H9 (cell line): ENCODE measurements at regions not wholly inside any gene's neighbourhood (a gene's known extent, or its start where the extent isn't known, plus 50 kb on each side); places are given as distances from the start of the nearest gene placed in this dataset.

ENCODE experiments used
- DNase-seq: peaks from one replicate; pipeline ENCODE4 v3.0.0-alpha.2; 2017
- H2AFZ ChIP-seq: one replicate; pipeline ENCODE4 v1.6.1; 2013; ENCODE audit warnings: mild to moderate bottlenecking, low read length, control low read depth, moderate library complexity
- H2AK5ac ChIP-seq: 2 replicates; pipeline ENCODE4 v1.6.1; 2013; ENCODE audit warnings: low read length, control low read depth, mixed read lengths; ENCODE audit not compliant: insufficient read length
- H2BK120ac ChIP-seq: one replicate; pipeline ENCODE4 v1.6.1; 2013; ENCODE audit warnings: low read depth, mild to moderate bottlenecking, low read length, control low read depth, inconsistent platforms; ENCODE audit not compliant: poor library complexity, severe bottlenecking
- H2BK12ac ChIP-seq: 2 replicates; pipeline ENCODE4 v1.6.1; 2013; ENCODE audit warnings: low read length, control low read depth, mixed read lengths, low read depth; ENCODE audit not compliant: insufficient read length
- H2BK15ac ChIP-seq: 2 replicates; pipeline ENCODE4 v1.6.1; 2013; ENCODE audit warnings: low read depth, low read length, control low read depth
- H2BK20ac ChIP-seq: one replicate; pipeline ENCODE4 v1.6.1; 2013; ENCODE audit warnings: low read depth, mild to moderate bottlenecking, low read length, control low read depth, inconsistent platforms; ENCODE audit not compliant: poor library complexity, severe bottlenecking
- H2BK5ac ChIP-seq: 2 replicates; pipeline ENCODE4 v1.6.1; 2013; ENCODE audit warnings: low read length, control low read depth, mixed read lengths; ENCODE audit not compliant: insufficient read length
- H3K14ac ChIP-seq: 2 replicates; pipeline ENCODE4 v1.6.1; 2013; ENCODE audit warnings: low read length, control low read depth; ENCODE audit not compliant: insufficient read depth
- H3K18ac ChIP-seq: 2 replicates; pipeline ENCODE4 v1.6.1; 2013; ENCODE audit warnings: low read depth, mild to moderate bottlenecking, mixed read lengths, low read length, control low read depth; ENCODE audit not compliant: insufficient read length
- H3K23ac ChIP-seq: 2 replicates; pipeline ENCODE4 v1.6.1; 2013; ENCODE audit warnings: low read length, control low read depth, mixed read lengths, low read depth; ENCODE audit not compliant: insufficient read length
- H3K23me2 ChIP-seq: 2 replicates; pipeline ENCODE4 v1.6.1; 2013; ENCODE audit warnings: low read depth, mild to moderate bottlenecking, mixed read lengths, low read length, control low read depth; ENCODE audit not compliant: insufficient read length, poor library complexity, severe bottlenecking
- H3K27ac ChIP-seq: 2 replicates; pipeline ENCODE4 v1.5.1; 2013; ENCODE audit warnings: low read length, control low read depth, mixed read lengths, low read depth; ENCODE audit not compliant: insufficient read length
- H3K27me3 ChIP-seq: 2 replicates; pipeline ENCODE4 v1.6.1; 2013; ENCODE audit warnings: low read length, control low read depth, inconsistent platforms; ENCODE audit not compliant: insufficient read depth
- H3K4ac ChIP-seq: 2 replicates; pipeline ENCODE4 v1.6.1; 2013; ENCODE audit warnings: low read depth, mild to moderate bottlenecking, control low read depth, inconsistent platforms, low read length, moderate library complexity
- H3K4me1 ChIP-seq: 2 replicates; pipeline ENCODE4 v1.6.1; 2013; ENCODE audit warnings: low read length, control low read depth, inconsistent platforms; ENCODE audit not compliant: insufficient read depth
- H3K4me2 ChIP-seq: 2 replicates; pipeline ENCODE4 v1.6.1; 2013; ENCODE audit warnings: low read length, control low read depth, mixed read lengths; ENCODE audit not compliant: insufficient read length, insufficient read depth
- H3K56ac ChIP-seq: 2 replicates; pipeline ENCODE4 v1.6.1; 2013; ENCODE audit warnings: low read depth, mild to moderate bottlenecking, mixed read lengths, low read length, control low read depth; ENCODE audit not compliant: insufficient read length
- H3K79me1 ChIP-seq: 2 replicates; pipeline ENCODE4 v1.6.1; 2013; ENCODE audit warnings: low read depth, mild to moderate bottlenecking, moderate library complexity, low read length, control low read depth, inconsistent platforms; ENCODE audit not compliant: insufficient read depth, poor library complexity, severe bottlenecking
- H3K79me2 ChIP-seq: 2 replicates; pipeline ENCODE4 v1.6.1; 2013; ENCODE audit warnings: low read length, control low read depth, inconsistent platforms; ENCODE audit not compliant: insufficient read depth
- H3K9ac ChIP-seq: 2 replicates; pipeline ENCODE4 v1.6.1; 2013; ENCODE audit warnings: low read length, control low read depth, mixed read lengths; ENCODE audit not compliant: insufficient read length; ENCODE audit errors: extremely low read depth
- H3K9me3 ChIP-seq: one replicate; pipeline ENCODE4 v1.6.1; 2013; ENCODE audit warnings: low read depth, low read length, inconsistent platforms; ENCODE audit not compliant: control insufficient read depth
- H3T11ph ChIP-seq: one replicate; pipeline ENCODE4 v1.6.1; 2013; ENCODE audit warnings: mild to moderate bottlenecking, low read length, control low read depth, inconsistent platforms
- H4K20me1 ChIP-seq: one replicate; pipeline ENCODE4 v1.6.1; 2013; ENCODE audit not compliant: control insufficient read depth, insufficient read length, insufficient read depth
- H4K5ac ChIP-seq: 2 replicates; pipeline ENCODE4 v1.6.1; 2013; ENCODE audit warnings: low read depth, mild to moderate bottlenecking, mixed read lengths, low read length, control low read depth; ENCODE audit not compliant: insufficient read length
- H4K8ac ChIP-seq: replicated peaks from 2 replicates; pipeline ENCODE4 v1.6.1; 2013; ENCODE audit warnings: low read length, control low read depth, mixed read lengths, low read depth; ENCODE audit not compliant: insufficient read length
- H4K91ac ChIP-seq: 2 replicates; pipeline ENCODE4 v1.6.1; 2013; ENCODE audit warnings: low read depth, mild to moderate bottlenecking, moderate library complexity, mixed read lengths, low read length, control low read depth; ENCODE audit not compliant: insufficient read length
- H3K27ac Mint-ChIP-seq, 3 experiments: 2 replicates in 2 of 3; 3 replicates in 1 of 3; pipeline ENCODE4 v1.8.0; 2020 to 2021; ENCODE audit warnings: mixed read lengths in 3 of 3, mild to moderate bottlenecking in 1 of 3, moderate library complexity in 1 of 3
- H3K27me3 Mint-ChIP-seq: 2 replicates; pipeline ENCODE4 v1.8.0; 2021; ENCODE audit warnings: low read depth, mild to moderate bottlenecking, moderate library complexity, mixed read lengths
- H3K36me3 Mint-ChIP-seq, 3 experiments: 2 replicates in 2 of 3; 3 replicates in 1 of 3; pipeline ENCODE4 v1.8.0; 2020 to 2021; ENCODE audit warnings: low read depth in 3 of 3, mixed read lengths in 3 of 3; ENCODE audit not compliant: insufficient read depth in 1 of 3
- H3K4me1 Mint-ChIP-seq, 2 experiments: 2 replicates each; pipeline ENCODE4 v1.8.0; 2020; ENCODE audit warnings: mixed read lengths in 2 of 2
- H3K4me3 Mint-ChIP-seq, 2 experiments: 2 replicates in 1 of 2; 3 replicates in 1 of 2; pipeline ENCODE4 v1.8.0; 2020 to 2021; ENCODE audit warnings: mild to moderate bottlenecking in 2 of 2, mixed read lengths in 2 of 2, moderate library complexity in 1 of 2
- H3K9me3 Mint-ChIP-seq, 2 experiments: 2 replicates in 1 of 2; 3 replicates in 1 of 2; pipeline ENCODE4 v1.8.0; 2020; ENCODE audit warnings: mild to moderate bottlenecking in 2 of 2, mixed read lengths in 2 of 2, moderate library complexity in 1 of 2
- WGBS: extraction: QIAGEN DNeasy Blood & Tissue Kit; methylation state at CpG from one replicate; pipeline ENCODE4 v1.1.7; 2013; ENCODE audit warnings: missing lambda C conversion rate, low lambda C conversion rate, mixed read lengths; ENCODE audit not compliant: insufficient read length; ENCODE audit errors: extremely low coverage; 5-methylcytosine and 5-hydroxymethylcytosine counted together
- TF ChIP-seq, protein P1 (sequence below): fragments of 200-600 bp; sonication (generic); conservative IDR thresholded peaks from 3 replicates; pipeline ENCODE4 v1.8.0; 2021; ENCODE audit warnings: antibody characterized with exemption, mild to moderate bottlenecking

DNA sequence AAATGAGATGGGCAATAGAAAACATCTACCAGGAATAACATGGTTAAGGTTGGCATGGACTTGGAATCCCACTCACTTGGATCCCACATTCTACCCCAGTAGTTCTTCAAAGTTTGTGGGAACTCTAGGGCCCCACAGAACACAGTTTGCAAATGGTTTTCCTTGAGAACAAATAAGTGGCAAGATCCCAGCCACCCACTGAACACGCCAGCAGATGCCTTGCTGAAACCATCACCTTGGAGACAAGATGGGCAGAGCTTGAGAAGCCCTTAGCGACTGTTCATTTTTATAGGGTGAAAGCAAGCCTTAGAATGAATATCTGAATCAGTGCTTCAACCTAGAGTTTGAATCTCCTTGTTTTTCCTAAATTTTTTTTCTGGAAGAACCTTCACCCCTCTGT lies 349.1 kb downstream of the RPS24 start:
- Mint-ChIP-seq H3K36me3 (peaks cover 3 to 11% (median 8%) of the 10 kb centered on the region in 3 experiments; a peak in 4 of 7 replicates), H3K4me3 (no peak overlapping the region), H3K4me1 (peaks cover 20 to 22% of the 10 kb centered on the region in 2 experiments), H3K27ac (no peak overlapping the region), H3K9me3 (peaks cover 8% of the 10 kb centered on the region in 2 experiments), H3K27me3 (peaks cover 45% of the 10 kb centered on the region)
- Histone ChIP-seq H2BK120ac (no peak overlapping the region), H3K23ac (no peak overlapping the region), H2AFZ (no peak overlapping the region), H2BK15ac (no peak overlapping the region), H4K20me1 (no peaks in the 10 kb centered on the region), H3K9me3 (no peaks in the 10 kb centered on the region), H3K79me1 (no peaks in the 10 kb centered on the region), H3K56ac (no peak overlapping the region), H3K23me2 (no peaks in the 10 kb centered on the region), H3K27ac (no peak overlapping the region), H2BK12ac (no peak overlapping the region), H4K91ac (no peak overlapping the region), H4K5ac (no peak overlapping the region), H3K79me2 (no peaks in the 10 kb centered on the region), H3K14ac (no peak overlapping the region), H3K18ac (no peak overlapping the region), H2BK20ac (no peak overlapping the region), H3K4ac (no peak overlapping the region), H3K27me3 (no peaks in the 10 kb centered on the region), H2AK5ac (no peak overlapping the region), H3K9ac (no peak overlapping the region), H4K8ac (no peak overlapping the region), H3K4me2 (no peak overlapping the region), H3T11ph (no peak overlapping the region), H2BK5ac (no peak overlapping the region), H3K4me1 (no peaks in the 10 kb centered on the region)
- no CpG with 5 or more reads among the region's 2 CpGs for WGBS
- no peak for DNase-seq
- TF ChIP-seq, protein P1, sequence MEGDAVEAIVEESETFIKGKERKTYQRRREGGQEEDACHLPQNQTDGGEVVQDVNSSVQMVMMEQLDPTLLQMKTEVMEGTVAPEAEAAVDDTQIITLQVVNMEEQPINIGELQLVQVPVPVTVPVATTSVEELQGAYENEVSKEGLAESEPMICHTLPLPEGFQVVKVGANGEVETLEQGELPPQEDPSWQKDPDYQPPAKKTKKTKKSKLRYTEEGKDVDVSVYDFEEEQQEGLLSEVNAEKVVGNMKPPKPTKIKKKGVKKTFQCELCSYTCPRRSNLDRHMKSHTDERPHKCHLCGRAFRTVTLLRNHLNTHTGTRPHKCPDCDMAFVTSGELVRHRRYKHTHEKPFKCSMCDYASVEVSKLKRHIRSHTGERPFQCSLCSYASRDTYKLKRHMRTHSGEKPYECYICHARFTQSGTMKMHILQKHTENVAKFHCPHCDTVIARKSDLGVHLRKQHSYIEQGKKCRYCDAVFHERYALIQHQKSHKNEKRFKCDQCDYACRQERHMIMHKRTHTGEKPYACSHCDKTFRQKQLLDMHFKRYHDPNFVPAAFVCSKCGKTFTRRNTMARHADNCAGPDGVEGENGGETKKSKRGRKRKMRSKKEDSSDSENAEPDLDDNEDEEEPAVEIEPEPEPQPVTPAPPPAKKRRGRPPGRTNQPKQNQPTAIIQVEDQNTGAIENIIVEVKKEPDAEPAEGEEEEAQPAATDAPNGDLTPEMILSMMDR = no peak
